ENCODE measurements at regions not wholly inside any gene's neighbourhood (a gene's known extent, or its start where the extent isn't known, plus 50 kb on each side); places are given as distances from the start of the nearest gene placed in this dataset.

GRCh38 chr1:36653850-36654249 lies 171.1 kb upstream of the CSF3R start:
- no peak overlapping the region for H3K4me2 ChIP-seq (ENCODE audit: low read depth, low read length)
- H3K18ac ChIP-seq (ENCODE audit: low read depth, low read length), result no peak overlapping the region
- no peak overlapping the region for H3K4me3 ChIP-seq (ENCODE audit: insufficient read depth, low read depth, low read length)
- ChIA-PET CTCF (no interaction called here), POLR2A (ENCODE audit: unreplicated experiment) (no interaction called here)
- no peak overlapping the region for H2BK20ac ChIP-seq (ENCODE audit: low read depth, low read length)
- no peak overlapping the region for H2AK5ac ChIP-seq (ENCODE audit: low read depth, low read length)
- WGBS, 2 experiments (ENCODE audit: extremely low coverage in 2 of 2, insufficient read length in 1 of 2), result 9% methylated on average over 5 of the region's 8 CpGs; no CpG with 5 or more reads in 1 of the 2 experiments
- no TSS peak for BruUV-seq (replicated peaks)
- H2AFZ ChIP-seq (replicated peaks; ENCODE audit: low read length, poor library complexity), result no peak overlapping the region
- H2BK15ac ChIP-seq (ENCODE audit: low read depth, low read length), result no peak overlapping the region
- no peak for TF ChIP-seq RAD21 (IDR thresholded peaks at IDR 0.05; ENCODE audit: low read length)
- no peak for TF ChIP-seq FOS (IDR thresholded peaks at IDR 0.05; ENCODE audit: low read depth, low read length)
- no peak for TF ChIP-seq SMC3 (IDR thresholded peaks at IDR 0.05; ENCODE audit: low read depth, low read length)
- no peak for TF ChIP-seq BHLHE40 (IDR thresholded peaks at IDR 0.05; ENCODE audit: low read depth, low read length)
- no peak for TF ChIP-seq MAZ (IDR thresholded peaks at IDR 0.05; ENCODE audit: borderline replicate concordance, low read depth, low read length)
- TF ChIP-seq MXI1 (IDR thresholded peaks at IDR 0.05; ENCODE audit: borderline replicate concordance, low read depth, low read length), result no peak
- TF ChIP-seq CHD1 (IDR thresholded peaks at IDR 0.05; ENCODE audit: low read depth, low read length), result no peak
- TF ChIP-seq, protein P1, sequence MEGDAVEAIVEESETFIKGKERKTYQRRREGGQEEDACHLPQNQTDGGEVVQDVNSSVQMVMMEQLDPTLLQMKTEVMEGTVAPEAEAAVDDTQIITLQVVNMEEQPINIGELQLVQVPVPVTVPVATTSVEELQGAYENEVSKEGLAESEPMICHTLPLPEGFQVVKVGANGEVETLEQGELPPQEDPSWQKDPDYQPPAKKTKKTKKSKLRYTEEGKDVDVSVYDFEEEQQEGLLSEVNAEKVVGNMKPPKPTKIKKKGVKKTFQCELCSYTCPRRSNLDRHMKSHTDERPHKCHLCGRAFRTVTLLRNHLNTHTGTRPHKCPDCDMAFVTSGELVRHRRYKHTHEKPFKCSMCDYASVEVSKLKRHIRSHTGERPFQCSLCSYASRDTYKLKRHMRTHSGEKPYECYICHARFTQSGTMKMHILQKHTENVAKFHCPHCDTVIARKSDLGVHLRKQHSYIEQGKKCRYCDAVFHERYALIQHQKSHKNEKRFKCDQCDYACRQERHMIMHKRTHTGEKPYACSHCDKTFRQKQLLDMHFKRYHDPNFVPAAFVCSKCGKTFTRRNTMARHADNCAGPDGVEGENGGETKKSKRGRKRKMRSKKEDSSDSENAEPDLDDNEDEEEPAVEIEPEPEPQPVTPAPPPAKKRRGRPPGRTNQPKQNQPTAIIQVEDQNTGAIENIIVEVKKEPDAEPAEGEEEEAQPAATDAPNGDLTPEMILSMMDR (conservative IDR thresholded peaks at IDR 0.05; ENCODE audit: low read depth, low read length), result no peak
- TF ChIP-seq POLR2A (IDR thresholded peaks at IDR 0.05; ENCODE audit: low read depth, low read length), result no peak
- TF ChIP-seq RCOR1 (IDR thresholded peaks at IDR 0.05; ENCODE audit: insufficient replicate concordance, low read length), result no peak
- no peak for TF ChIP-seq RFX5 (IDR thresholded peaks at IDR 0.05; ENCODE audit: low read depth, low read length)
- TF ChIP-seq NFE2L2 (IDR thresholded peaks at IDR 0.05; ENCODE audit: low read depth, low read length), result no peak
- no peak for TF ChIP-seq USF2 (IDR thresholded peaks at IDR 0.05; ENCODE audit: low read depth, low read length)
- no peak for TF ChIP-seq CEBPB (IDR thresholded peaks at IDR 0.05; ENCODE audit: low read depth, low read length)
- TF ChIP-seq ELK1 (IDR thresholded peaks at IDR 0.05; ENCODE audit: borderline replicate concordance, low read depth, low read length), result no peak
- no peaks in the 10 kb centered on the region for H4K20me1 ChIP-seq (ENCODE audit: insufficient read depth, low read length)
- in situ Hi-C loops (cut with MboI; ENCODE audit: low sequenced_read_pairs) (no loop called here), dilution Hi-C loops (cut with HindIII; ENCODE audit: low sequenced_read_pairs, unreplicated experiment) (no loop called here), intact Hi-C loops (cut with micrococcal nuclease) (loop anchor here (10.0 kb wide), 1 partner anchor 79 kb away; no protein-coding TSS in a partner anchor)
- H4K91ac ChIP-seq (ENCODE audit: insufficient read depth, low read depth, low read length), result no peak overlapping the region
- H3K27me3 ChIP-seq (ENCODE audit: control insufficient read depth, insufficient read depth, low read length), result peaks cover 4% of the 10 kb centered on the region
- H3K56ac ChIP-seq (ENCODE audit: extremely low read depth, insufficient read depth, low read length), result no peak overlapping the region
- H3K9me3 ChIP-seq (ENCODE audit: control insufficient read depth, insufficient read depth, low read length), result no peaks in the 10 kb centered on the region
- H3K9ac ChIP-seq (ENCODE audit: low read depth, low read length), result no peak overlapping the region
- H3K79me1 ChIP-seq (ENCODE audit: low read depth in 1 of 2, low read length in 2 of 2), result no peaks in the 10 kb centered on the region
- no peaks in the 10 kb centered on the region for H3K4me1 ChIP-seq (ENCODE audit: control insufficient read depth, insufficient read depth, low read length)
- H2BK5ac ChIP-seq (ENCODE audit: low read depth, low read length, poor library complexity, severe bottlenecking), result no peak overlapping the region
- H4K5ac ChIP-seq (ENCODE audit: low read depth, low read length), result no peak overlapping the region
- no peaks in the 10 kb centered on the region for H3K9me1 ChIP-seq (ENCODE audit: insufficient read depth, low read length)
- no peak overlapping the region for H3K4ac ChIP-seq (ENCODE audit: low read depth, low read length)
- ATAC-seq (ENCODE audit: low read depth), result 0 out of 2 replicates have a peak, but pooled peaks have one; percentile 14
- no peak overlapping the region for H2BK120ac ChIP-seq (ENCODE audit: low read depth, low read length)
- H3K23ac ChIP-seq (ENCODE audit: low read depth, low read length), result no peak overlapping the region
- no peak overlapping the region for H3K14ac ChIP-seq (replicated peaks; ENCODE audit: low read depth, low read length)
- no peaks in the 10 kb centered on the region for H3K36me3 ChIP-seq (ENCODE audit: control insufficient read depth, insufficient read depth, low read length)
- H4K8ac ChIP-seq (ENCODE audit: low read depth in 2 of 2, low read length in 2 of 2), result no peak overlapping the region
- no peak overlapping the region for H3K27ac ChIP-seq (ENCODE audit: insufficient read depth, low read length)
- DNase-seq, result peak; percentile 3
- no peak overlapping the region for H2AK9ac ChIP-seq (replicated peaks; ENCODE audit: low read depth, low read length, poor library complexity)

Data from IMR-90 (cell line).